NCI-H146 (cell line): ENCODE measurements at regions not wholly inside any gene's neighbourhood (a gene's known extent, or its start where the extent isn't known, plus 50 kb on each side); places are given as distances from the start of the nearest gene placed in this dataset.
"Not testable (repeated sequence)": the region's sequence is repeated elsewhere in the genome, so short reads cannot be mapped to it uniquely, and the experiment has no call there.

Experiments
- DNase-seq: peaks from one replicate; lab custom pipeline; 2025; lab: John Stamatoyannopoulos, UW

- no peak for DNase-seq
These were observed 251.5 kb upstream of the RASGEF1B start for GRCh38 chr4:81723019-81723884.

DNA sequence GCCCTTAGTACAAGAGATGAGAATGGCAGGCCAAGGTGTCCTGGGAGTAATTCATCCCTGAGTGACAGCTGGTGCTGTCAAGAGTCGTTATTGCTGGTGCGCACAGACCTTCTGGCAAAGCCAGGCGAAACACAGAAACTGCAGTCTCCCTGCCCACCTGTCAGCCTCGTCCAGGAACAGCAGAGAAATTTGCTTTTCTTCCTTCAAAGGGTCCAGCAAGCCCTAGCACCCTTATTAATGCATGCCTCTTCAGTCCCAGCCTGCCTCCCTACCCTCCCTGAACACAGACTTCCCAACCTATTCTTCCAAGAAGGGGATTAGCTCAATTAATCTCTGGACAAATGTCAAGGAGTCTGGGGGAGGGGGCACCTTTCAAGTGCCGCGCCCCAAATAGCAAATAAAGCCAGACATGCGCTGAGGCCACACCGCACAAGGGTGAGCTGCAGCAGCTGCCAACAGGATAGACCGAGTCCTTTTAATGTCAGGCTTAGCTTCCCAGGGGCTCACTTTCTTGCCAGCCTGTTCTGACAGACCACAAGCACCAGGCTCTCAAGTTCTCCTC is 250.7 kb upstream of the RASGEF1B start:
- DNase-seq = peak; percentile 75

DNA sequence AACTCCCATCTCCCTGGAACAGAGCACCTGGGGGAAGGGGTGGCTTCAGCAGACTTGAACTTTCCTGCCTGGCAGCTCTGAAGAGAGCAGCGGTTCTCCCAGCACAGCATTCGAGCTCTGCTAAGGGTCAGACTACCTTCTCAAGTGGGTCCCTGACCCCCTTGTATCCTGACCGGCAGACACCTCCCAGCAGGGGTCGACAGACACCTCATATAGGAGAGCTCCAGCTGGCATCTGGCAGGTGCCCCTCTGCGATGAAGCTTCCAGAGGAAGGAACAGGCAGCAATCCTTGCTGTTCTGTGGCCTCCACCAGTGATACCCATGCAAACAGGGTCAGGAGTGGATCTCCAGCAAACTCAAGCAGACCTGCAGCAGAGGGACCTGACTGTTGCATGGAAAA is 244.1 kb upstream of the RASGEF1B start:
- peak; percentile 54 for DNase-seq

GRCh38 chr4:81715357-81715756 is 243.7 kb upstream of the RASGEF1B start:
- peak; percentile 62 for DNase-seq

DNA sequence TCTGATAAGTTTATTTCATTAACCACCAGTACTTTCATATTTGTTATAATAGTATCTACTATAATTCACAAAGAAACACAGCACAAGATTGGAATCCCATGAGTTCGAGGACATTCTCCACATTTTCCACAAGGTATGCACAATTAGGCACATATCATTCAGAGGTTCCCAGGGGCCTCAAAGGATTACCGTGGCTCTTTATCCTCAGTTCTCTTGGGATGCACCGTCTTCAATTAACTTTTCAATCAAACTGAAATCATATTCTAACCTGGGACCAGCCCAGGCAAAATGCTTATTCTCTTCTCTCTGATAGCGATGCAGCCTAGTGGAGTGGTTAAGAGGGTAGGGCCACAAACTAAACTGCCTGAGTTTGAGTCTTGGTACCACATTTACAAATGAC is 242.6 kb upstream of the RASGEF1B start:
- no peak for DNase-seq

- DNase-seq = no peak
These were observed 241.0 kb upstream of the RASGEF1B start for GRCh38 chr4:81712714-81713113.

DNA sequence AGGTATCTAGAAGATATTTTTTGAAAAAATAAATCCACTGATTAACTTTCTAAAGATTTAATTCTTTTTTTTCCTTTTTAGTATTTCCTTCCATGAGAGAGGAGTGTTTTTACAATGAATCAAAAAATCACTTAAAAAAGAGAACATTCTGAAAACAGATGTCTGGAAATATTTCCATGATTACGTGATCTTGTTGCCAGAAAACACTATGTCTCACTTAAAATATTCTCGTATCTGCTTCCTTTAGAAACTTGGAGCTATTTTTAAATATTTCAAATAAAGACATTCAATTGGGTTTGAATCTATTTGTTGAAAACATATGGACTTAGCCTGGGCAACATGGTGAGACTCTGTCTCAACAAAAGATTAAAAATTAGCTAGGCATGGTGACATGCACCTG is 232.8 kb upstream of the RASGEF1B start:
- no peak for DNase-seq

GRCh38 chr4:81700189-81700588 is 228.5 kb upstream of the RASGEF1B start:
- DNase-seq = no peak

- peak; percentile 89 for DNase-seq
These were observed 227.0 kb upstream of the RASGEF1B start for GRCh38 chr4:81698538-81699296.

- DNase-seq = no peak
These were observed 222.6 kb upstream of the RASGEF1B start for GRCh38 chr4:81694176-81694913.

DNA sequence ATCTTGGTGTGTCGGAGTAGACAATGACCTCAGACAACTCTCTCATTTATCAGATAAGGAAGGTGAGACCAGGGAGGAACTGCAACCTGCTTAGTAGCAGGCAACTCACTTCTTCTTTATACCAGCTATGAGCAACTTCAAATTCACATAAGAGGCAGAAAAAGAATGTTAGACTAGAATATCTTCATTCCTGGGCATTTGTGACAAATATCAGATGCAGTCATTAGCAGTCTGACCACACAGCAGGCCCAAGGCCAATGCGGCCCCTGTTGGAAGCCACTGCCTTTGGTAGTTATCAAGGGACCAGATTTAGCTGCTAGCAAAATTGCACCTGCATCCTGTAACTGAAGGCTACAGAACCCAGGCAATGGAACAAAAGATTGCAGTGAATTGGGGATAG is 219.2 kb upstream of the RASGEF1B start:
- peak; percentile 30 for DNase-seq

GRCh38 chr4:81688085-81688484 is 216.4 kb upstream of the RASGEF1B start:
- peak; percentile 27 for DNase-seq

DNA sequence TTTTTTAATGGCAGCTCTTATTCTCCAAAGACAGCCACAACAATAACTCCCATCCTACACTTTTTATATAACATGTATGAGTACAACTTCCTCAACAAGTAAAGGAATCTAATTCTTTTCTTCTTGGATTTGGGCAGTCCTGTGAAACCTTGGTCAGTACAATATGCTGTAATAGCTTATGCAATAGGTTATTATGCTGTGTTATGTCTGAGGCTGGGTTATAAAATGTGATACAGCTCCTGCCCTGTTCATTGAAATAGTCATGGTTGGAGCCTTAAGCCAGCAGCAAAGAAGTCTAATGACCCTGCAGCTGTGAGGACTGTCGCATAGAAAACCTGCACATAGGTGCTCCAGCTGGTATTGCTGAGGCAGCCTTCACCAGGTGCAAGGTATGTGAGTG is 215.8 kb upstream of the RASGEF1B start:
- peak; percentile 23 for DNase-seq

- no peak for DNase-seq
These were observed 213.4 kb upstream of the RASGEF1B start for GRCh38 chr4:81685104-81685503.

- DNase-seq = peak; percentile 44
These were observed 212.6 kb upstream of the RASGEF1B start for GRCh38 chr4:81684352-81684751.

DNA sequence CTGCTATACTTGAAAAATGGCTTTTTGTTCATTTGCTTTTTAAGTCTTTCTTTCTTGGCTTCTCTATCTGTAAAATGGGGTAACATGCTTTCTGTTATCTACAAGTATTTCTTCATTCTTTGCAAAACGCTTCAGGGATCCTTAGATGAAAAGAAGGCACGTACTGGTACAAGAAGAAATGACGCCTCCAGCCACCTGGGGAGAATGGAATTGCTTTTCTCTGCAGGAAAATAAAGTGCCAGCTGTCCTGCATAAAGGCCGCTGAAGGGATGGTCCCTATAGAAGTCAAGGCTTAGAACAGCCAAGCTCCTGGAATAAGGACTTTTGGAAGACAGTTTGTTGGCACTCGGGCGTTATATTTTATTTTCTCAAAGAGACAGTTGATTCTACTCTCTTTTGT is 210.8 kb upstream of the RASGEF1B start:
- DNase-seq = peak; percentile 91

GRCh38 chr4:81679315-81679714 is 207.6 kb upstream of the RASGEF1B start:
- no peak for DNase-seq

DNA sequence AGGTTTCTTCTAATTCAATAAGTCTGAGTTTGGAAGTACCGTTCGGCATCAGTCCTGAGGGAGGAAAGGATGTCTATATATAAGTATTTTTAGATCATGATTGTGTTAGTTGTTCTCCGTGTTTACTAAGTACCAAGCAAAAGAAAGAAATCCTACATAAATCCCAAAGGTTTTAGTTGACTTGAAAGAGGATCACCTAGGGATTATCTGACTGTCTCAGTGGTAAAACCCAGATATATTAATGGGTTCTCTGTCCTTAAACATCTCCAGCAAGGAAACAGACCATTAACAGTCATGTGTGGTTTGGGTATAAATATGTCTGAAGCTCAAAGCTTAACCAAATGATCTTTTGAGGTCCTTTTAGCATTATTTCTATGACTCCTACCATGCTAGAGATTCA is 207.1 kb upstream of the RASGEF1B start:
- no peak for DNase-seq

GRCh38 chr4:81676537-81676936 is 204.8 kb upstream of the RASGEF1B start:
- DNase-seq = no peak

DNA sequence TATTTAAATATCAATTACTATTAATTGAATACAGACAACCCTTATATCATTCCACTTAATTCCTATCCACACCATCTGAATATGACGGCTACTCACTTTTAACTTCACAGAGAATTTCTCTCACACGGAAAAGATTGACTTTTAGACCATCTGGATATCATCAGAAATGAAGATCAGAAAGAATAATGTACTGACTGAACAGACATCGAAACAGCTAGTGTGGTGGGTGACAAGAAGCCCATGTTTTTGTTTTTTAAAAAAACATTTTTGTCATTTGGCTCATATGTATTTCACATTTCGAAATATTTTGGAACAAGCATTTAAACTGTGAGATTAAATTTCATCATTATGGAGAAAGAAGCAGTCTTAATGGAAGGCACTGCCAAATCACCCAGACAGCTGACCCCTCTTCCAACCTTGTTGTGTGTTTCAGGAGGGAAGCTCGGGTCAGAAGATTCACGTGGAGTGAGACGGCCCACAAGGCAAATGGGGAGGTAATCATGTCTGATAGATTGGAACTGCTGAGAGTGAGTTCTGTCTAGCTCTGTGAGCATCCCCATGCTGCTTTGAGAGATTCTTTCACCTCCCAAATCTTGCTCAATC is 204.2 kb upstream of the RASGEF1B start:
- DNase-seq = no peak

- DNase-seq = no peak
These were observed 202.3 kb upstream of the RASGEF1B start for GRCh38 chr4:81673961-81674360.

GRCh38 chr4:81668328-81668727 is 196.6 kb upstream of the RASGEF1B start:
- not testable (repeated sequence) for DNase-seq
